Activated CD4-positive, alpha-beta T cell treated with anti-CD3 and anti-CD28 coated beads, Interleukin-2, Interleukin-4, amounts not matched to agents 100 ng/mL and 50 ng/mL, durations not matched to agents 16 hours and 8 hours (primary cell): ENCODE measurements at regions not wholly inside any gene's neighbourhood (a gene's known extent, or its start where the extent isn't known, plus 50 kb on each side); places are given as distances from the start of the nearest gene placed in this dataset.
"Not testable (repeated sequence)": the region's sequence is repeated elsewhere in the genome, so short reads cannot be mapped to it uniquely, and the experiment has no call there.

Source experiments
- DNase-seq: peaks from one replicate; pipeline ENCODE4 v3.0.0-alpha.2; 2020; ENCODE audit warnings: low spot score

- no peak for DNase-seq
Measured at GRCh38 chr12:74595696-74596095, 58.1 kb downstream of the ATXN7L3B start.

GRCh38 chr12:74598819-74599218 is 61.2 kb downstream of the ATXN7L3B start:
- DNase-seq, result no peak

- DNase-seq, result no peak
Measured at GRCh38 chr12:74599932-74600331, 62.3 kb downstream of the ATXN7L3B start.

GRCh38 chr12:74600817-74601216 is 63.2 kb downstream of the ATXN7L3B start:
- not testable (repeated sequence) for DNase-seq

GRCh38 chr12:74602881-74603672 is 65.4 kb downstream of the ATXN7L3B start:
- DNase-seq, result no peak

GRCh38 chr12:74608231-74608775 is 70.7 kb downstream of the ATXN7L3B start:
- DNase-seq, result no peak

- no peak for DNase-seq
Measured at GRCh38 chr12:74610711-74611110, 73.1 kb downstream of the ATXN7L3B start.

- DNase-seq, result no peak
Measured at GRCh38 chr12:74614426-74614825, 76.8 kb downstream of the ATXN7L3B start.

- no peak for DNase-seq
Measured at GRCh38 chr12:74619084-74619483, 81.4 kb downstream of the ATXN7L3B start.

- no peak for DNase-seq
Measured at GRCh38 chr12:74619884-74620283, 82.2 kb downstream of the ATXN7L3B start.

GRCh38 chr12:74620921-74621320 is 83.3 kb downstream of the ATXN7L3B start:
- DNase-seq, result no peak

- no peak for DNase-seq
Measured at GRCh38 chr12:74624201-74624600, 86.6 kb downstream of the ATXN7L3B start.

GRCh38 chr12:74626397-74626796 is 88.8 kb downstream of the ATXN7L3B start:
- no peak for DNase-seq

- DNase-seq, result no peak
Measured at GRCh38 chr12:74641262-74641661, 103.6 kb downstream of the ATXN7L3B start.

GRCh38 chr12:74641694-74642093 is 104.1 kb downstream of the ATXN7L3B start:
- no peak for DNase-seq

- DNase-seq, result no peak
Measured at GRCh38 chr12:74644681-74645080, 107.0 kb downstream of the ATXN7L3B start.

- no peak for DNase-seq
Measured at GRCh38 chr12:74646831-74647230, 109.2 kb downstream of the ATXN7L3B start.

- DNase-seq, result no peak
Measured at GRCh38 chr12:74647256-74647655, 109.6 kb downstream of the ATXN7L3B start.

GRCh38 chr12:74656251-74656650 is 118.6 kb downstream of the ATXN7L3B start:
- no peak for DNase-seq

GRCh38 chr12:74660442-74660841 is 122.8 kb downstream of the ATXN7L3B start:
- no peak for DNase-seq

GRCh38 chr12:74663958-74664357 is 126.3 kb downstream of the ATXN7L3B start:
- DNase-seq, result no peak

GRCh38 chr12:74665690-74666089 is 128.1 kb downstream of the ATXN7L3B start:
- DNase-seq, result no peak

GRCh38 chr12:74671421-74671820 is 133.8 kb downstream of the ATXN7L3B start:
- no peak for DNase-seq

GRCh38 chr12:74676955-74677354 is 139.3 kb downstream of the ATXN7L3B start:
- not testable (repeated sequence) for DNase-seq
